Sigmoid colon (tissue), 6 donors: ENCODE measurements at regions not wholly inside any gene's neighbourhood (a gene's known extent, or its start where the extent isn't known, plus 50 kb on each side); places are given as distances from the start of the nearest gene placed in this dataset.

Experiments used
- DNase-seq: peaks from one replicate; pipeline ENCODE4 v3.0.0-alpha.2; 2019
- H3K27ac ChIP-seq, 4 donors: fragments of 200-600 bp; sonication (generic); one replicate each; pipeline ENCODE4 v1.5.1; 2016 to 2019; ENCODE audit warnings: mild to moderate bottlenecking in 1 of 4
- H3K27me3 ChIP-seq, 3 donors: fragments of 200-600 bp; sonication (generic); one replicate each; pipeline ENCODE4 v1.5.1; 2019; ENCODE audit warnings: mild to moderate bottlenecking in 1 of 3
- H3K36me3 ChIP-seq, 4 donors: fragments of 200-600 bp; sonication (generic); one replicate each; pipeline ENCODE4 v1.5.1; 2016 to 2019
- H3K4me1 ChIP-seq, 4 donors: fragments of 200-600 bp; sonication (generic); one replicate each; pipeline ENCODE4 v1.5.1; 2017 to 2019
- H3K4me3 ChIP-seq, 4 donors: fragments of 200-600 bp; sonication (generic); one replicate each; pipeline ENCODE4 v1.5.1; 2017 to 2019; ENCODE audit warnings: mild to moderate bottlenecking in 2 of 4, moderate library complexity in 1 of 4
- H3K9me3 ChIP-seq, 4 donors: fragments of 200-600 bp in 3 of 4; sonication (generic) in 3 of 4; one replicate each; pipeline versions ENCODE4 v1.5.1 to v1.6.1; 2013 to 2019
- CTCF ChIP-seq, 4 experiments: fragments of 450-650 bp in 3 of 4; fragments of 200-600 bp in 1 of 4; IDR thresholded peaks; one replicate each; pipeline ENCODE4 v1.5.1; 2016 to 2019; ENCODE audit warnings: antibody characterized with exemption in 4 of 4, mild to moderate bottlenecking in 3 of 4, moderate library complexity in 2 of 4
- EP300 ChIP-seq, 4 donors: sonication (generic); formaldehyde crosslinking; IDR thresholded peaks; one replicate each; pipeline ENCODE4 v1.6.1; 2017; ENCODE audit warnings: antibody characterized with exemption in 4 of 4
- POLR2A ChIP-seq, 2 donors: fragments of 450-650 bp; IDR thresholded peaks; one replicate each; pipeline ENCODE4 v1.6.1; 2016; ENCODE audit warnings: antibody characterized with exemption in 2 of 2, mild to moderate bottlenecking in 2 of 2, moderate library complexity in 2 of 2
- POLR2AphosphoS5 ChIP-seq, 4 donors: sonication (generic); formaldehyde crosslinking; IDR thresholded peaks; one replicate each; pipeline ENCODE4 v1.6.1; 2017; ENCODE audit warnings: antibody characterized with exemption in 4 of 4
- WGBS, 2 donors: extraction: QIAGEN DNeasy Blood & Tissue Kit; methylation state at CpG; one replicate each; pipeline ENCODE4 v1.1.7; 2013; 5-methylcytosine and 5-hydroxymethylcytosine counted together
- intact Hi-C: fragments of 100-400 bp; cut with DNase I; formaldehyde crosslinking; loops from one replicate; pipeline ENCODE4 v1.15.1; 2023
- donor health status: healthy with polysubstance abuse.
- donor health status: healthy.

- intact Hi-C loops: loop anchor here (2.0 to 5.0 kb wide), 3 partner anchors 254 to 888 kb away; no protein-coding TSS in a partner anchor
Measured at GRCh38 chr12:13278249-13278787, 81.8 kb downstream of the EMP1 start.

GRCh38 chr12:13277293-13277692 is 80.8 kb downstream of the EMP1 start:
- no peaks in the 10 kb centered on the region for H3K9me3 ChIP-seq
- H3K36me3 ChIP-seq: no peaks in the 10 kb centered on the region
- intact Hi-C loops: loop anchor here (5.0 kb wide), 1 partner anchor 255 kb away; no protein-coding TSS in a partner anchor
- DNase-seq: no peak
- no peak overlapping the region for H3K27ac ChIP-seq
- TF ChIP-seq POLR2AphosphoS5 (IDR thresholded peaks at IDR 0.05) (no peak), POLR2A (IDR thresholded peaks at IDR 0.05) (no peak), EP300 (IDR thresholded peaks at IDR 0.05) (no peak), CTCF (IDR thresholded peaks at IDR 0.05) (no peak)
- WGBS, 2 donors: 90 to 94% methylated on average over 4 of the region's 4 CpGs
- H3K27me3 ChIP-seq: peaks cover 0 to 8% (median 0%) of the 10 kb centered on the region in 3 donors
- H3K4me1 ChIP-seq: peaks cover 0 to 9% (median 3%) of the 10 kb centered on the region in 4 donors
- no peak overlapping the region for H3K4me3 ChIP-seq

More at GRCh38 chr12:13278249-13278787, 81.8 kb downstream of the EMP1 start:
- DNase-seq: peak; percentile 85
- no peak overlapping the region for H3K4me3 ChIP-seq
- no peak for TF ChIP-seq EP300 (IDR thresholded peaks at IDR 0.05)
- TF ChIP-seq POLR2AphosphoS5 (IDR thresholded peaks at IDR 0.05): no peak
- TF ChIP-seq CTCF (IDR thresholded peaks at IDR 0.05): peak; percentile 70 to 98 (median 80)
- WGBS, 2 donors: 24% methylated on average over 32 of the region's 32 CpGs
- H3K9me3 ChIP-seq: no peaks in the 10 kb centered on the region
- peaks cover 0 to 9% (median 3%) of the 10 kb centered on the region in 4 donors for H3K4me1 ChIP-seq
- peaks cover 0 to 8% (median 0%) of the 10 kb centered on the region in 3 donors for H3K27me3 ChIP-seq
- H3K36me3 ChIP-seq: no peaks in the 10 kb centered on the region
- H3K27ac ChIP-seq: no peak overlapping the region

GRCh38 chr12:13275241-13276085 is 78.9 kb downstream of the EMP1 start:
- intact Hi-C loops: loop anchor here (5.0 kb wide), 1 partner anchor 257 kb away; no protein-coding TSS in a partner anchor
- no peak for DNase-seq
- TF ChIP-seq POLR2A (IDR thresholded peaks at IDR 0.05) (no peak), EP300 (IDR thresholded peaks at IDR 0.05) (no peak), CTCF (IDR thresholded peaks at IDR 0.05) (no peak), POLR2AphosphoS5 (IDR thresholded peaks at IDR 0.05) (no peak)
- Histone ChIP-seq H3K36me3 (no peaks in the 10 kb centered on the region), H3K4me1 (peaks cover 0 to 9% (median 3%) of the 10 kb centered on the region in 4 donors), H3K27me3 (peaks cover 0 to 8% (median 0%) of the 10 kb centered on the region in 3 donors), H3K27ac (no peak overlapping the region), H3K9me3 (no peaks in the 10 kb centered on the region), H3K4me3 (no peak overlapping the region)
- WGBS, 2 donors: 49 to 75% methylated on average over 10 of the region's 10 CpGs

- no peak for DNase-seq
- H3K4me1 ChIP-seq: peaks cover 0 to 9% (median 3%) of the 10 kb centered on the region in 4 donors
- H3K27ac ChIP-seq: no peak overlapping the region
- H3K9me3 ChIP-seq: no peaks in the 10 kb centered on the region
- intact Hi-C loops: no loop called here
- no peaks in the 10 kb centered on the region for H3K36me3 ChIP-seq
- H3K4me3 ChIP-seq: no peak overlapping the region
- H3K27me3 ChIP-seq: peaks cover 0 to 8% (median 0%) of the 10 kb centered on the region in 3 donors
- WGBS, 2 donors: 80 to 90% methylated on average over 12 of the region's 12 CpGs
- no peak for TF ChIP-seq EP300 (IDR thresholded peaks at IDR 0.05)
- TF ChIP-seq CTCF (IDR thresholded peaks at IDR 0.05): no peak
- TF ChIP-seq POLR2A (IDR thresholded peaks at IDR 0.05): no peak
- no peak for TF ChIP-seq POLR2AphosphoS5 (IDR thresholded peaks at IDR 0.05)
Measured at GRCh38 chr12:13273850-13274249, 77.3 kb downstream of the EMP1 start.
